Keratinocyte (primary cell): ENCODE measurements at regions not wholly inside any gene's neighbourhood (a gene's known extent, or its start where the extent isn't known, plus 50 kb on each side); places are given as distances from the start of the nearest gene placed in this dataset.

Source experiments
- DNase-seq: peaks from one replicate; pipeline ENCODE4 v3.0.0-alpha.2; 2011; ENCODE audit warnings: low read depth, missing footprints, low spot score
- FAIRE-seq: peaks from 2 replicates; lab custom pipeline; 2011; peaks lifted over from hg19 to GRCh38; lab: Jason Lieb, UNC
- H2AFZ ChIP-seq: 2 replicates; pipeline ENCODE4 v1.6.0; 2012; ENCODE audit warnings: low read length, control low read depth, inconsistent platforms; ENCODE audit not compliant: control insufficient read depth
- H3K27ac ChIP-seq: 2 replicates; pipeline ENCODE4 v1.5.1; 2011; ENCODE audit warnings: low read length; ENCODE audit not compliant: control insufficient read depth, insufficient read depth
- H3K27me3 ChIP-seq: 3 replicates; pipeline ENCODE4 v1.6.0; 2011; ENCODE audit warnings: low read length; ENCODE audit not compliant: control insufficient read depth, insufficient read depth; ENCODE audit errors: extremely low read depth
- H3K36me3 ChIP-seq, 2 experiments: 2 replicates in 1 of 2; 3 replicates in 1 of 2; pipeline ENCODE4 v1.5.1; 2011; ENCODE audit warnings: low read length in 2 of 2, mild to moderate bottlenecking in 1 of 2; ENCODE audit not compliant: control insufficient read depth in 2 of 2, insufficient read depth in 2 of 2; ENCODE audit errors: extremely low read depth in 1 of 2
- H3K4me1 ChIP-seq: 3 replicates; pipeline ENCODE4 v1.5.1; 2011; ENCODE audit warnings: low read length; ENCODE audit not compliant: control insufficient read depth, insufficient read depth; ENCODE audit errors: extremely low read depth
- H3K4me2 ChIP-seq: 3 replicates; pipeline ENCODE4 v1.6.0; 2011; ENCODE audit warnings: low read depth, low read length; ENCODE audit not compliant: control insufficient read depth, insufficient read depth; ENCODE audit errors: extremely low read depth
- H3K4me3 ChIP-seq, 3 experiments: fragments of 200-600 bp in 1 of 3; sonication (generic) in 1 of 3; 2 replicates in 2 of 3; 3 replicates in 1 of 3; pipeline ENCODE4 v1.5.1; 2011 to 2016; ENCODE audit warnings: low read length in 3 of 3, mild to moderate bottlenecking in 3 of 3, control low read depth in 2 of 3, inconsistent platforms in 1 of 3, low read depth in 1 of 3, mixed read lengths in 1 of 3, mixed run types in 1 of 3, moderate library complexity in 1 of 3; ENCODE audit not compliant: control insufficient read depth in 2 of 3, insufficient read depth in 2 of 3; ENCODE audit errors: extremely low read depth in 1 of 3
- H3K79me2 ChIP-seq: 2 replicates; pipeline ENCODE4 v1.6.0; 2012; ENCODE audit warnings: low read length; ENCODE audit not compliant: control insufficient read depth, insufficient read depth
- H3K9ac ChIP-seq: 3 replicates; pipeline ENCODE4 v1.6.0; 2011; ENCODE audit warnings: low read length; ENCODE audit not compliant: control insufficient read depth, insufficient read depth; ENCODE audit errors: extremely low read depth
- H3K9me1 ChIP-seq: 3 replicates; pipeline ENCODE4 v1.6.0; 2011; ENCODE audit warnings: low read length; ENCODE audit not compliant: control insufficient read depth, insufficient read depth; ENCODE audit errors: extremely low read depth
- H3K9me3 ChIP-seq: 2 replicates; pipeline ENCODE4 v1.5.1; 2012; ENCODE audit warnings: low read depth, low read length; ENCODE audit not compliant: control insufficient read depth
- H4K20me1 ChIP-seq: 3 replicates; pipeline ENCODE4 v1.6.0; 2011; ENCODE audit warnings: low read length; ENCODE audit not compliant: control insufficient read depth, insufficient read depth; ENCODE audit errors: extremely low read depth
- CTCF ChIP-seq, 3 experiments: IDR thresholded peaks in 1 of 3; conservative IDR thresholded peaks in 1 of 3; optimal IDR thresholded peaks in 1 of 3; 2 replicates in 2 of 3; 3 replicates in 1 of 3; pipeline versions ENCODE3 to v1.5.1; 2011; ENCODE audit warnings: low read length in 3 of 3, mild to moderate bottlenecking in 3 of 3, moderate library complexity in 2 of 3, control low read depth in 1 of 3, inconsistent platforms in 1 of 3; ENCODE audit not compliant: insufficient read depth in 2 of 3; ENCODE audit errors: extremely low read depth in 1 of 3
- EZH2 ChIP-seq: IDR thresholded peaks from one replicate; pipeline ENCODE4 v1.6.1; 2012; ENCODE audit warnings: inconsistent platforms, mild to moderate bottlenecking, low read length, moderate library complexity
- dilution Hi-C: fragments of 300-500 bp; cut with MboI; formaldehyde crosslinking; loops from one replicate; pipeline ENCODE4 v1.7.0; 2020; ENCODE audit warnings: low sequenced_read_pairs; ENCODE audit not compliant: extremely low pct_ligation_motif_present

- no peak overlapping the region for H3K4me3 ChIP-seq
- H4K20me1 ChIP-seq: no peaks in the 10 kb centered on the region
- FAIRE-seq (no peak), DNase-seq (no peak)
- H3K36me3 ChIP-seq: no peaks in the 10 kb centered on the region
- H3K9me3 ChIP-seq: no peaks in the 10 kb centered on the region
- dilution Hi-C loops: no loop called here
- no peaks in the 10 kb centered on the region for H3K9me1 ChIP-seq
- H3K9ac ChIP-seq: no peak overlapping the region
- no peak overlapping the region for H2AFZ ChIP-seq
- TF ChIP-seq CTCF (optimal IDR thresholded peaks at IDR 0.05 in 1 of 3, IDR thresholded peaks at IDR 0.05 in 1 of 3, conservative IDR thresholded peaks at IDR 0.05 in 1 of 3; ENCODE audit: extremely low read depth in 1 of 3, insufficient read depth in 2 of 3, low read length in 3 of 3): no peak
- no peak for TF ChIP-seq EZH2
- H3K27me3 ChIP-seq: no peaks in the 10 kb centered on the region
- H3K79me2 ChIP-seq: no peaks in the 10 kb centered on the region
- H3K4me1 ChIP-seq: no peaks in the 10 kb centered on the region
- no peak overlapping the region for H3K4me2 ChIP-seq
- H3K27ac ChIP-seq: no peak overlapping the region
These were observed 181.8 kb downstream of the TDRD15 start for GRCh38 chr2:21305581-21305980.

DNA sequence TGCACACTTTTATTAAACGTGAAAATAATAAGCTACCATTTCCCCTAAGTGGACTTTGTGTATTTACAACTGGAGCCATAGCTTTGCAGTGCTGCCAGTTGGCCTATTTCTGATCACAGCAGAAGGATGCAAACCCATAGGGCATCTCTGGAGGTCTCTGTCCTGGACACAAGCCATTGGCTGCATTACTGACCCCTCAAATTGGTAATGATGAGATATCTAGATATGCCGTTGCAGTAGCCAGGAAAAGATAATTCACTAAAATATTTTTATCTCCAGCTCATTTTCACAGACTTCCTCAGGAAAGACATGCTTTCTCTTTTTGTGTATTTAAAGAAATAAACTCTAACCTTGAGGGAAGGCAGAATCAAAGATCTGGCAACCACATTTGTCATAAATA is 182.5 kb downstream of the TDRD15 start:
- Histone ChIP-seq H3K4me1 (no peaks in the 10 kb centered on the region), H3K27ac (no peak overlapping the region), H3K9me3 (no peaks in the 10 kb centered on the region), H4K20me1 (no peaks in the 10 kb centered on the region), H3K27me3 (no peaks in the 10 kb centered on the region), H2AFZ (no peak overlapping the region), H3K9me1 (no peaks in the 10 kb centered on the region), H3K9ac (no peak overlapping the region), H3K4me3 (no peak overlapping the region), H3K79me2 (no peaks in the 10 kb centered on the region), H3K36me3 (no peaks in the 10 kb centered on the region), H3K4me2 (no peak overlapping the region)
- TF ChIP-seq CTCF (optimal IDR thresholded peaks at IDR 0.05 in 1 of 3, IDR thresholded peaks at IDR 0.05 in 1 of 3, conservative IDR thresholded peaks at IDR 0.05 in 1 of 3; ENCODE audit: extremely low read depth in 1 of 3, insufficient read depth in 2 of 3, low read length in 3 of 3): no peak
- no peak for TF ChIP-seq EZH2
- dilution Hi-C loops: no loop called here
- FAIRE-seq: no peak
- no peak for DNase-seq
